Activated naive CD4-positive, alpha-beta T cell treated with anti-CD3 and anti-CD28 coated beads, Interleukin-2, amount 50 U/mL, for 72 hours (primary cell): ENCODE measurements at regions not wholly inside any gene's neighbourhood (a gene's known extent, or its start where the extent isn't known, plus 50 kb on each side); places are given as distances from the start of the nearest gene placed in this dataset.
"Not testable (repeated sequence)": the region's sequence is repeated elsewhere in the genome, so short reads cannot be mapped to it uniquely, and the experiment has no call there.

ENCODE experiments used
- ATAC-seq, 2 donors: fragments of 150-1000 bp; cut with Tn5 transposase; 2 replicates each; pipeline ENCODE4 v1.10.0; 2021; ENCODE audit warnings: mild to moderate bottlenecking in 2 of 2, moderate library complexity in 2 of 2
- DNase-seq, 2 donors: peaks; one replicate each; pipeline ENCODE4 v3.0.0; 2021 to 2022; ENCODE audit warnings: low spot score in 2 of 2
- H3K27ac Mint-ChIP-seq, 2 donors: one replicate each; pipeline ENCODE4 v1.8.0; 2022; ENCODE audit warnings: mild to moderate bottlenecking in 2 of 2, mixed read lengths in 2 of 2
- H3K36me3 Mint-ChIP-seq, 2 donors: one replicate each; pipeline ENCODE4 v1.8.0; 2022; ENCODE audit warnings: mixed read lengths in 2 of 2
- H3K9me3 Mint-ChIP-seq, 2 donors: one replicate each; pipeline ENCODE4 v1.8.0; 2022; ENCODE audit warnings: mixed read lengths in 2 of 2

GRCh38 chr1:55305735-55306134 is 90.6 kb upstream of the USP24 start:
- no peaks in the 10 kb centered on the region for H3K9me3 Mint-ChIP-seq
- no peak overlapping the region for H3K27ac Mint-ChIP-seq
- DNase-seq (no peak), ATAC-seq (peak; percentile 81 to 92)
- no peaks in the 10 kb centered on the region for H3K36me3 Mint-ChIP-seq

GRCh38 chr1:55304229-55304740 is 89.1 kb upstream of the USP24 start:
- Mint-ChIP-seq H3K9me3 (no peaks in the 10 kb centered on the region), H3K36me3 (no peaks in the 10 kb centered on the region), H3K27ac (no peak overlapping the region)
- ATAC-seq (no peak), DNase-seq (no peak)

DNA sequence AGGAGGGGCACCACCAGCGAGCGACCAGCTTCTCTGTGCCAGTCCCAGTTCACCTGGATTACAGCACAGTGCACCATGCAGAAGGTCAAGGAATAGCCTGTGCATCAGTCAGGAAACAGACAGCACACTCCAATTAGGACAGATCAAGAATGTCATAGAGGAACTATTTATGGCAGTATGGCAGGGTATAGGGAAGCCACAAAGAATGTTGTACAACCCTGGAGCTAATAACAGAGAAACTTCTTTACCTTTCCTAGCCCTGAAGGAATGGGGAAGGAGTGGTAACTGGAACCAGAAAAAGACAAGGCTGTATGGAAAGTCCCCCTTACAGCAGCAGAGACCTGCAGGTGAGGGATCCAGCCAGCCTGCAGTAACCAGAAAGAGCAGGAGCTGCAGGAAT is 87.8 kb upstream of the USP24 start:
- H3K9me3 Mint-ChIP-seq: peaks cover 0 to 5% of the 10 kb centered on the region in 2 donors
- no peaks in the 10 kb centered on the region for H3K36me3 Mint-ChIP-seq
- ATAC-seq: no peak

GRCh38 chr1:55301912-55302311 is 86.7 kb upstream of the USP24 start:
- H3K27ac Mint-ChIP-seq: no peak overlapping the region
- DNase-seq (no peak), ATAC-seq (no peak)
- H3K9me3 Mint-ChIP-seq: peaks cover 0 to 5% of the 10 kb centered on the region in 2 donors
- H3K36me3 Mint-ChIP-seq: no peaks in the 10 kb centered on the region

More for the DNA sequence above, 87.8 kb upstream of the USP24 start:
- no peak for DNase-seq
- no peak overlapping the region for H3K27ac Mint-ChIP-seq

GRCh38 chr1:55300975-55301374 is 85.8 kb upstream of the USP24 start:
- ATAC-seq (no peak), DNase-seq (no peak)
- Mint-ChIP-seq H3K27ac (no peak overlapping the region), H3K36me3 (peaks cover 0 to 4% of the 10 kb centered on the region in 2 donors), H3K9me3 (peaks cover 0 to 9% of the 10 kb centered on the region in 2 donors)

GRCh38 chr1:55298167-55298894 is 83.2 kb upstream of the USP24 start:
- no peak for ATAC-seq
- DNase-seq: no peak
- H3K9me3 Mint-ChIP-seq: peaks cover 0 to 9% of the 10 kb centered on the region in 2 donors
- peaks cover 0 to 22% of the 10 kb centered on the region in 2 donors for H3K36me3 Mint-ChIP-seq
- H3K27ac Mint-ChIP-seq: peak overlapping the region in 1 of 2 donors; percentile 73

DNA sequence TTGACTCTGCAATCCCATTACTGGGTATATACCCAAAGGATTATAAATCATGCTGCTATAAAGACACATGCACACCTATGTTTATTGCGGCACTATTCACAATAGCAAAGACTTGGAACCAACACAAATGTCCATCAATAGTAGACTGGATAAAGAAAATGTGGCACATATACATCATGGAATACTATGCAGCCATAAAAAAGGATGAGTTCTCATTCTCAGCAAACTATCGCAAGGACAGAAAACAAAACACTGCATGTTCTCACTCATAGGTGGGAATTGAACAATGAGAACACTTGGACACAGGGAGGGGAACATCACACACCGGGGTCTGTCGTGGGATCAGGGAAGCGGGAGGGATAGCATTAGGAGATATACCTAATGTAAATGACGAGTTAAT is 81.1 kb upstream of the USP24 start:
- not testable (repeated sequence) for DNase-seq, H3K9me3 Mint-ChIP-seq, H3K27ac Mint-ChIP-seq, ATAC-seq
- peaks cover 0 to 22% of the 10 kb centered on the region in 2 donors for H3K36me3 Mint-ChIP-seq

DNA sequence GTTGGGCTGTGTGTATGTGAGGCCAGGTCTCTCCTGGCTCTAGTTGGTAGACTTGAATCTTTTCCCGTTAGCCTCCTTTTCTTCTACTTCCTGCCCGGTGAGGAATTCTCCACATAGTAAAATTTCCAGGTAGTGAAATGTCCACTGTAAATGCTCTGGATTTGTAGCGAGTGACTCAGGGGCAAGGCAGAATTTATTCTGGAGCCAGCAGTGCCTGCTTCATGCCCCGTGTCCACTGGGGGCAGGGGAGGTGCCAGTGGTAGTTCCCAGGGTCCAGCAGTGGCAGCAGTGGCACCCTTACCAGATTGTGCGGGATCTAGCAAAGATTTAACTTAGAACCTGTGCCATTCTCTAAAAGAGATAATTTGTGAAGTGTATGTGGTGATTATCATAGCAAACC is 74.5 kb upstream of the USP24 start:
- ATAC-seq (no peak), DNase-seq (no peak)
- H3K36me3 Mint-ChIP-seq: peaks cover 0 to 9% of the 10 kb centered on the region in 2 donors
- H3K27ac Mint-ChIP-seq: no peak overlapping the region
- no peaks in the 10 kb centered on the region for H3K9me3 Mint-ChIP-seq

GRCh38 chr1:55289042-55289441 is 73.9 kb upstream of the USP24 start:
- ATAC-seq: no peak
- DNase-seq: no peak
- H3K36me3 Mint-ChIP-seq: peaks cover 0 to 3% of the 10 kb centered on the region in 2 donors
- H3K27ac Mint-ChIP-seq: no peak overlapping the region
- H3K9me3 Mint-ChIP-seq: no peaks in the 10 kb centered on the region

- ATAC-seq: no peak
These were observed 73.1 kb upstream of the USP24 start for GRCh38 chr1:55288245-55288644.

DNA sequence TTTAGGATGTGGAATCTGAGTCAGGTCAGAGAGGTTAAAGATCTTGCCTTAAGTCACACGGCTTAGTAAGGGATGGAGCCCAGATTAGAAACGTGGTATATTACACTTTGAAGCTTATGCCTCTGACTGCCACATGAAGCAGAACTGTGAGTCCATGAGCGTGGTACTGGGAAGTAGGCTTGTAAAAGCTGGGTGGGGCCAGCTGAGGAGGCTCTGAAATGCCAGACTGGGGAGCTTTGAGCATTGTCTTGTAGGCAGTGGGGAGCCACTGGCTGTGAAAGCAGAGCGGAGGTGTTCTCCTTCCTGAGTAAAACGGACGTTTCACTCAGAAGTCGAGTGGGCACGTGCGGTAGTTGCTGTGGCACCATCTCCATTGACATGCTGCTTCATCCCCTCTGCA is 72.6 kb upstream of the USP24 start:
- no peaks in the 10 kb centered on the region for H3K36me3 Mint-ChIP-seq
- no peak for DNase-seq
- peak; percentile 11 to 67 for ATAC-seq
- H3K27ac Mint-ChIP-seq: peak overlapping the region in 1 of 2 donors; percentile 59
- no peaks in the 10 kb centered on the region for H3K9me3 Mint-ChIP-seq

More at GRCh38 chr1:55288245-55288644, 73.1 kb upstream of the USP24 start:
- DNase-seq: no peak
- Mint-ChIP-seq H3K27ac (no peak overlapping the region), H3K36me3 (no peaks in the 10 kb centered on the region), H3K9me3 (no peaks in the 10 kb centered on the region)

DNA sequence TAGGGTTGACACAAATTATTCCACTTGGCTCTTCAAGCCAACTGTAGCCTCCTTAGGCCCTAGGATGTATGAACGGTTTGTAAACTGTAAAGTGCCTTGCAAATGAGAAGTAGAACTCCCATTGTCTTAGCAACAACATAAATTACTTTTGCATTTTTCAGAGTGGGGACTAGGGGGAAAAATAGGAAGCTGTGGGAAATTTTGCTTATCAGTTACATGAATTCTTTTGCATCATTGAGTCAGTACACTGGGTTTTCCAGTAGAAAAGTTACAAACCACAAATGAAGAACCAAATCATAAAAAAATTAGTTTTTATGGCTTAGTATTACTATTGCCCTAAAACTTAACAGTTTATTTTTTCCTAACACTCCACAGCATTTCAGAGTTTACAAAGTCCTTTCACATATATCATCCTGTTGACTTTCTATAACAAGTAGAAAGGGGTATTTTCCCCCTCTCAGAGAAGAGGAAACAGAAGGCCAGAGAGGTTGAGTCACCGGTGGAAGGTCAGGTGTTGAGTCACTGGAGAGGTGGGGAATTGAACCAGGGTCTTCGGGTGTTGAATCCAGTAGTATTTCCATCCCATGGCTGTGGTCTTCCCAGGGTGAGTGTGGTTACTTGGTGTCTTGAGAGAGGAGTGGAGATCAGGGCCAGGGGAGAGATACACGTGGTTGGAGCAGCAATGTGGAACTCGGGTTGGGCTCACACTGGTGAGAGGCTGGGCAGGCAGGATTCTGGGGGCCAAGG is 71.9 kb upstream of the USP24 start:
- DNase-seq: no peak
- H3K9me3 Mint-ChIP-seq: no peaks in the 10 kb centered on the region
- peak; percentile 67 to 85 for ATAC-seq
- no peaks in the 10 kb centered on the region for H3K36me3 Mint-ChIP-seq
- peak overlapping the region in 1 of 2 donors; percentile 59 for H3K27ac Mint-ChIP-seq

DNA sequence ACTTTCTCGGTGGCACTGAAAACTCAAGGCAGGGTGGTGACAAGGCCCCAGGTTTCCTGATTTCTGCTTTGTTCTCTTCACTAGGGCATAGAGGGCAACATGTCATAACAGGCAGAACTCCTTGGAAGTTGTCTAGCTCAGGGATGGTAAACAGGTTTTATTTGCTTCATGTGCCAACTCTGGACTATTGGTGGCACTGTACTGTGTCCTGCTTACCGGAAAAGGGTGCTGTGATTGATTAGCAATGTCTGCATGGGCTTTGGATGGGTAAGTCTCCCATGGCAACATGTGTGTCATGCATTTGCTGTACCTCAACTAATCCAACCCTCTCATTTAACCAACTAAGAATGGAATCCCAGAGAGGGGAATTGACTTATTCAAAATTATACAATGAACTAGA is 70.7 kb upstream of the USP24 start:
- Mint-ChIP-seq H3K9me3 (no peaks in the 10 kb centered on the region), H3K36me3 (no peaks in the 10 kb centered on the region), H3K27ac (no peak overlapping the region)
- no peak for DNase-seq
- ATAC-seq: no peak

DNA sequence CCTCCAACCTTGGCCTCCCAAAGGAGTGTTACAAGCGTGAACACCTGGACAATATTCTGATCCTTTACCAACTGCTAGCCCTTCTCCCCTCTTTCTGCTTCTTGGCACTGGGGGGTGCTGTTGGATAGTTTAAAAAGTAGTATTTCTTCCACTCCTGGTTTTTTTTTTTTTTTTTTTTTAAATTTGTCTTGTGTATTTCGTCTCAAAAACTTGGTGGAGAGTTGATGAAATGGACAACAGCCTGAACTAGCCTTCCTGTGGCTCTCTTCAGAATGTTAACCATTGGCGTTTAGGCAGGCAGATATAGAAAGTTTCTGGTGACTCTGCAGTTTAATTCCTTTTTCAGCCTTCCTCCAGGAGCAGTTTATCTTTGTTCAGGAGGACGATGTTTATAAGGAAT is 69.7 kb upstream of the USP24 start:
- no peak for DNase-seq
- ATAC-seq: peak in 1 of 2 donors; percentile 48
- Mint-ChIP-seq H3K27ac (no peak overlapping the region), H3K36me3 (no peaks in the 10 kb centered on the region), H3K9me3 (no peaks in the 10 kb centered on the region)

DNA sequence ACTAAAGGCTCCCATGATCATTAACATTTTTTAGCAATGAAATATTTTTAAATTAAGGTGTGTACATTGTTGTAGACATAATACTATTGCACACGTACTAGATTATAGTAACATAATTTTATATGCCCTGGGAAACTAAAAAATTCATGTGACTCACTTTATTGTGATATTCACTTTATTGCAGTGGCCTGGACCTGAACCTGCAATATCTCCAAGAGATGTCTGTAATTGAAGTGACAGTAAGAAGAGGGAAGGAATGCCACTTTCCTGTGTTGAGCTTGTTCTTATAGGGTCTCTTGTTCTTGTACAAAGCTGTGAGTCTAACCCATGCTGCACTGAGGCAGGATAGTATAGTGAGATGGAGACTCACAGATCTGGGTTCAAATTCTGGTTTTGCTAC is 66.9 kb upstream of the USP24 start:
- DNase-seq: no peak
- Mint-ChIP-seq H3K9me3 (no peaks in the 10 kb centered on the region), H3K27ac (no peak overlapping the region), H3K36me3 (no peaks in the 10 kb centered on the region)
- no peak for ATAC-seq

- Mint-ChIP-seq H3K9me3 (no peaks in the 10 kb centered on the region), H3K36me3 (no peaks in the 10 kb centered on the region), H3K27ac (no peak overlapping the region)
- no peak for ATAC-seq
- DNase-seq: no peak
These were observed 65.6 kb upstream of the USP24 start for GRCh38 chr1:55280731-55281130.

DNA sequence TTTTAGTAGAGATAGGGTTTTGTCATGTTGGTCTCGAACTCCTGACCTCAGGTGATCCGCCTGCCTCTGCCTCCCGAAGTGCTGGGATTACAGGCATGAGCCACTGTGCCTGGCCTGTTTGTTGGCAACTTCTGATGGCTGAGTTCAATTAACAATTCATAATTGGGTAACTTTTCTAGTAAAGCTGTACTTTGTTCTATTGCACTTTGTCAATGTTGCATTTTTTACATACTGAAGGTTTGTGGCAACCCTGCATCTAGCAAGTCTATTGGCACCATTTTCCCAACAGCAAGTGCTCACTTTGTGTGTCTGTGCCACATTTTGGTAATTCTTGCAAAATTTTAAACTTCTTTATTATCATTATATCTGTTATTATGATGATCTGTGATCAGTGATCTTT is 64.5 kb upstream of the USP24 start:
- no peaks in the 10 kb centered on the region for H3K9me3 Mint-ChIP-seq
- ATAC-seq (no peak), DNase-seq (no peak)
- no peak overlapping the region for H3K27ac Mint-ChIP-seq
- H3K36me3 Mint-ChIP-seq: no peaks in the 10 kb centered on the region
